Lung (tissue), 11 donors: ENCODE measurements at regions not wholly inside any gene's neighbourhood (a gene's known extent, or its start where the extent isn't known, plus 50 kb on each side); places are given as distances from the start of the nearest gene placed in this dataset.
A peak's percentile ranks its signal among the peaks of the same experiment; 100 is the strongest.
"Not testable (repeated sequence)": the region's sequence is repeated elsewhere in the genome, so short reads cannot be mapped to it uniquely, and the experiment has no call there.

Source experiments
- ATAC-seq: fragments of 200-7000 bp; cut with Tn5 transposase; one replicate; pipeline ENCODE4 v1.9.1; 2020; ENCODE audit warnings: moderate number of reproducible peaks; ENCODE audit not compliant: insufficient read depth, low FRiP score
- DNase-seq, 3 donors: peaks; one replicate each; pipeline ENCODE4 v3.0.0-alpha.2; 2013 to 2017
- H3K27ac ChIP-seq, 2 donors: one replicate each; pipeline ENCODE4 v1.5.1; 2013; ENCODE audit warnings: mild to moderate bottlenecking in 2 of 2, moderate library complexity in 2 of 2, control low read depth in 1 of 2, inconsistent platforms in 1 of 2, low read depth in 1 of 2, low read length in 1 of 2
- H3K27me3 ChIP-seq, 3 donors: one replicate each; pipeline ENCODE4 v1.5.1; 2013; ENCODE audit warnings: low read length in 2 of 3; ENCODE audit not compliant: control insufficient read depth in 3 of 3, insufficient read depth in 3 of 3
- H3K36me3 ChIP-seq, 4 donors: one replicate each; pipeline ENCODE4 v1.5.1; 2013; ENCODE audit warnings: low read length in 4 of 4, mild to moderate bottlenecking in 1 of 4, moderate library complexity in 1 of 4; ENCODE audit not compliant: control insufficient read depth in 4 of 4, insufficient read depth in 4 of 4
- H3K4me1 ChIP-seq, 5 donors: one replicate each; pipeline ENCODE4 v1.5.1; 2013; ENCODE audit warnings: low read length in 5 of 5, mild to moderate bottlenecking in 2 of 5, moderate library complexity in 1 of 5; ENCODE audit not compliant: control insufficient read depth in 5 of 5, insufficient read depth in 5 of 5
- H3K4me3 ChIP-seq: one replicate; pipeline ENCODE4 v1.5.1; 2013; ENCODE audit warnings: mild to moderate bottlenecking, control low read depth, moderate library complexity
- H3K9ac ChIP-seq, 2 donors: one replicate each; pipeline ENCODE4 v1.5.1; 2013; ENCODE audit warnings: low read length in 2 of 2, control low read depth in 1 of 2; ENCODE audit not compliant: insufficient read depth in 1 of 2
- H3K9me3 ChIP-seq, 4 donors: one replicate each; pipeline ENCODE4 v1.5.1; 2013; ENCODE audit warnings: low read length in 3 of 4, mild to moderate bottlenecking in 1 of 4, moderate library complexity in 1 of 4; ENCODE audit not compliant: control insufficient read depth in 4 of 4, insufficient read depth in 3 of 4
- CTCF ChIP-seq: IDR thresholded peaks from 2 replicates; pipeline ENCODE4 v1.5.1; 2012; ENCODE audit warnings: mild to moderate bottlenecking; ENCODE audit errors: control extremely low read depth, extremely low read depth
- WGBS, 2 donors: extraction: QIAGEN DNeasy Blood & Tissue Kit; methylation state at CpG; one replicate each; pipeline ENCODE4 v1.1.7; 2013; 5-methylcytosine and 5-hydroxymethylcytosine counted together
- donor health status: control.
- donor health status: control.
- donor health status: Bipolar disorder and iron deficiency.
- donor health status: healthy.
- donor health status: DM: yes; HTN: yes; CAD: no.

GRCh38 chr21:14741256-14741655 is 195.1 kb upstream of the SAMSN1 start:
- H3K27me3 ChIP-seq, result no peaks in the 10 kb centered on the region
- no peak overlapping the region for H3K9ac ChIP-seq
- no peaks in the 10 kb centered on the region for H3K9me3 ChIP-seq
- no peak overlapping the region for H3K4me3 ChIP-seq
- H3K4me1 ChIP-seq, result no peaks in the 10 kb centered on the region
- no peak for TF ChIP-seq CTCF
- H3K27ac ChIP-seq, result no peak overlapping the region
- 61 to 94% methylated on average over 1 of the region's 1 CpG for WGBS, 2 donors
- peak; percentile 73 for ATAC-seq
- H3K36me3 ChIP-seq, result no peaks in the 10 kb centered on the region
- peak in 1 of 3 donors; percentile 4 for DNase-seq

GRCh38 chr21:14740692-14741091 is 194.6 kb upstream of the SAMSN1 start:
- DNase-seq (no peak), ATAC-seq (no peak)
- Histone ChIP-seq H3K9ac (no peak overlapping the region), H3K9me3 (no peaks in the 10 kb centered on the region), H3K27ac (no peak overlapping the region), H3K27me3 (no peaks in the 10 kb centered on the region), H3K4me3 (no peak overlapping the region), H3K4me1 (no peaks in the 10 kb centered on the region), H3K36me3 (no peaks in the 10 kb centered on the region)
- 42% methylated on average over 1 of the region's 1 CpG for WGBS, 2 donors
- TF ChIP-seq CTCF, result no peak

- no peak for TF ChIP-seq CTCF
- H3K4me1 ChIP-seq, result no peaks in the 10 kb centered on the region
- H3K4me3 ChIP-seq, result no peak overlapping the region
- 94 to 95% methylated on average over 3 of the region's 3 CpGs for WGBS, 2 donors
- no peaks in the 10 kb centered on the region for H3K9me3 ChIP-seq
- H3K36me3 ChIP-seq, result no peaks in the 10 kb centered on the region
- ATAC-seq, result no peak
- no peak overlapping the region for H3K9ac ChIP-seq
- H3K27me3 ChIP-seq, result no peaks in the 10 kb centered on the region
- DNase-seq, result no peak
- H3K27ac ChIP-seq, result no peak overlapping the region
Measured at GRCh38 chr21:14740116-14740515, 194.0 kb upstream of the SAMSN1 start.

- no peaks in the 10 kb centered on the region for H3K36me3 ChIP-seq
- no peak for DNase-seq
- no peaks in the 10 kb centered on the region for H3K4me1 ChIP-seq
- H3K27me3 ChIP-seq, result no peaks in the 10 kb centered on the region
- no peak overlapping the region for H3K27ac ChIP-seq
- no peak for ATAC-seq
- no peak overlapping the region for H3K4me3 ChIP-seq
- H3K9me3 ChIP-seq, result no peaks in the 10 kb centered on the region
- H3K9ac ChIP-seq, result no peak overlapping the region
- 84 to 90% methylated on average over 2 of the region's 2 CpGs for WGBS, 2 donors
- TF ChIP-seq CTCF, result no peak
Measured at GRCh38 chr21:14739590-14739989, 193.5 kb upstream of the SAMSN1 start.

- not testable (repeated sequence) for H3K9me3 ChIP-seq, H3K27ac ChIP-seq, H3K27me3 ChIP-seq, H3K4me1 ChIP-seq, H3K4me3 ChIP-seq, H3K9ac ChIP-seq, DNase-seq, H3K36me3 ChIP-seq, ATAC-seq
- 79 to 93% methylated on average over 3 of the region's 3 CpGs for WGBS, 2 donors
Measured at GRCh38 chr21:14738576-14738975, 192.5 kb upstream of the SAMSN1 start.
